Endothelial cell of umbilical vein (primary cell): ENCODE measurements at regions not wholly inside any gene's neighbourhood (a gene's known extent, or its start where the extent isn't known, plus 50 kb on each side); places are given as distances from the start of the nearest gene placed in this dataset.

Source experiments
- BruUV-seq: library from RNA; stranded (reverse); fragments of 400-500 nt; replicated peaks from 2 replicates; lab custom pipeline; 2021; lab: Mats Ljungman, UMichigan
- CTCF ChIA-PET: fragments of 300-600, 350-600 bp; sonication (Branson Sonifier 250); formaldehyde crosslinking; loops from one replicate; lab custom pipeline; 2021; ENCODE audit warnings: antibody characterized with exemption, inconsistent platforms; lab: Charles Lee
- POLR2A ChIA-PET: fragments of 300-600, 350-600 bp; sonication (Branson Sonifier 250); formaldehyde crosslinking; loops from one replicate; lab custom pipeline; 2021; ENCODE audit warnings: antibody characterized with exemption, inconsistent platforms; lab: Charles Lee
- DNase-seq: peaks from one replicate; pipeline ENCODE4 v3.0.0-alpha.2; 2011; ENCODE audit warnings: low read depth, low spot score
- FAIRE-seq: peaks from 2 replicates; lab custom pipeline; 2011; peaks lifted over from hg19 to GRCh38; lab: Jason Lieb, UNC
- H2AFZ ChIP-seq: 2 replicates; pipeline ENCODE4 v1.6.0; 2012; ENCODE audit warnings: low read depth, low read length, control low read depth, inconsistent platforms
- H3K27ac ChIP-seq: 2 replicates; pipeline ENCODE4 v1.5.1; 2011; ENCODE audit warnings: low read depth, mild to moderate bottlenecking, control low read depth, low read length, moderate library complexity; ENCODE audit not compliant: insufficient read depth
- H3K27me3 ChIP-seq, 2 experiments: 2 replicates each; pipeline versions ENCODE4 v1.6.0 to v1.6.1; 2011; ENCODE audit warnings: low read length in 2 of 2, mixed read lengths in 1 of 2; ENCODE audit not compliant: control insufficient read depth in 2 of 2, insufficient read depth in 2 of 2
- H3K36me3 ChIP-seq, 2 experiments: 2 replicates in 1 of 2; 3 replicates in 1 of 2; pipeline ENCODE4 v1.5.1; 2011; ENCODE audit warnings: low read length in 2 of 2, mild to moderate bottlenecking in 1 of 2, moderate library complexity in 1 of 2; ENCODE audit not compliant: control insufficient read depth in 2 of 2, insufficient read depth in 2 of 2; ENCODE audit errors: extremely low read depth in 1 of 2
- H3K4me1 ChIP-seq: 3 replicates; pipeline ENCODE4 v1.5.1; 2011; ENCODE audit warnings: mild to moderate bottlenecking, low read length; ENCODE audit not compliant: control insufficient read depth, insufficient read depth; ENCODE audit errors: extremely low read depth
- H3K4me2 ChIP-seq: 2 replicates; pipeline ENCODE4 v1.6.1; 2011; ENCODE audit warnings: low read length, control low read depth, mixed read lengths; ENCODE audit not compliant: insufficient read depth
- H3K4me3 ChIP-seq, 3 experiments: fragments of 200-600 bp in 1 of 3; sonication (generic), shearing (Covaris generic) in 1 of 3; replicated peaks in 1 of 3; 2 replicates each; pipeline ENCODE4 v1.5.1; 2011 to 2016; ENCODE audit warnings: control low read depth in 3 of 3, low read length in 3 of 3, mild to moderate bottlenecking in 2 of 3, inconsistent platforms in 1 of 3, low read depth in 1 of 3, moderate library complexity in 1 of 3; ENCODE audit not compliant: insufficient read depth in 1 of 3
- H3K79me2 ChIP-seq: 2 replicates; pipeline ENCODE4 v1.6.0; 2012; ENCODE audit warnings: low read length, inconsistent platforms; ENCODE audit not compliant: control insufficient read depth, insufficient read depth
- H3K9ac ChIP-seq: replicated peaks from 2 replicates; pipeline ENCODE3; 2011; ENCODE audit warnings: low read length, control low read depth; ENCODE audit not compliant: insufficient read depth; ENCODE audit errors: extremely low read depth
- H3K9me1 ChIP-seq: replicated peaks from 3 replicates; pipeline ENCODE4 v1.6.0; 2011; ENCODE audit warnings: mild to moderate bottlenecking, low read length; ENCODE audit not compliant: control insufficient read depth, insufficient read depth; ENCODE audit errors: extremely low read depth
- H3K9me3 ChIP-seq: replicated peaks from 2 replicates; pipeline ENCODE4 v1.5.1; 2012; ENCODE audit warnings: low read length, inconsistent platforms; ENCODE audit not compliant: control insufficient read depth, insufficient read depth
- H4K20me1 ChIP-seq: replicated peaks from 2 replicates; pipeline ENCODE3; 2011; ENCODE audit warnings: mild to moderate bottlenecking, low read length; ENCODE audit not compliant: control insufficient read depth, insufficient read depth; ENCODE audit errors: extremely low read depth
- CTCF ChIP-seq, 2 donors: IDR thresholded peaks; 1 replicate in 1 of 2; 2 replicates in 1 of 2; pipeline ENCODE4 v1.5.1; 2011; ENCODE audit warnings: low read length in 2 of 2, mild to moderate bottlenecking in 2 of 2, moderate library complexity in 2 of 2, control low read depth in 1 of 2, inconsistent platforms in 1 of 2, low read depth in 1 of 2; ENCODE audit not compliant: insufficient read depth in 1 of 2; ENCODE audit errors: extremely low read depth in 1 of 2
- EZH2 ChIP-seq: IDR thresholded peaks from 2 replicates; pipeline ENCODE4 v1.6.1; 2012; ENCODE audit warnings: borderline replicate concordance, low read depth, mild to moderate bottlenecking, moderate library complexity, low read length, inconsistent platforms; ENCODE audit not compliant: severe bottlenecking
- FOS ChIP-seq: IDR thresholded peaks from 2 replicates; pipeline ENCODE4 v1.6.1; 2011; ENCODE audit warnings: mild to moderate bottlenecking, low read length, moderate library complexity, borderline replicate concordance; ENCODE audit not compliant: insufficient read depth
- GATA2 ChIP-seq: IDR thresholded peaks from 2 replicates; pipeline ENCODE4 v1.7.0; 2011; ENCODE audit warnings: low read depth, mild to moderate bottlenecking, moderate library complexity, mixed read lengths, low read length; ENCODE audit not compliant: insufficient read length, insufficient read depth
- JUN ChIP-seq: IDR thresholded peaks from 2 replicates; pipeline ENCODE4 v1.6.1; 2011; ENCODE audit warnings: borderline replicate concordance, low read depth; ENCODE audit not compliant: insufficient read length, insufficient read depth
- MAX ChIP-seq: IDR thresholded peaks from 2 replicates; pipeline ENCODE4 v1.6.1; 2011; ENCODE audit not compliant: insufficient read depth, insufficient read length
- MYC ChIP-seq: IDR thresholded peaks from one replicate; pipeline ENCODE4 v1.6.1; 2011; ENCODE audit warnings: mild to moderate bottlenecking, low read depth, low read length
- POLR2A ChIP-seq: IDR thresholded peaks from 2 replicates; pipeline ENCODE4 v1.6.1; 2012; ENCODE audit warnings: low read depth, mild to moderate bottlenecking, control low read depth, low read length
- POLR2AphosphoS5 ChIP-seq: IDR thresholded peaks from 2 replicates; pipeline ENCODE4 v1.6.1; 2012; ENCODE audit warnings: low read depth, mild to moderate bottlenecking, control low read depth, low read length, moderate library complexity; ENCODE audit not compliant: insufficient read depth
- dilution Hi-C: fragments of 300-500 bp; cut with MboI; formaldehyde crosslinking; loops from one replicate; pipeline ENCODE4 v1.15.0; 2019; ENCODE audit warnings: low sequenced_read_pairs; ENCODE audit not compliant: extremely low pct_ligation_motif_present
- intact Hi-C: fragments of 100-400 bp; cut with micrococcal nuclease; formaldehyde crosslinking; loops from one replicate; pipeline ENCODE4 v1.10.0; 2022

GRCh38 chr19:30231408-30232318 lies 140.5 kb upstream of the ZNF536 start:
- BruUV-seq: no TSS peak
- H3K4me1 ChIP-seq: no peaks in the 10 kb centered on the region
- intact Hi-C loops (no loop called here), dilution Hi-C loops (no loop called here)
- FAIRE-seq: no peak
- no peak overlapping the region for H3K4me2 ChIP-seq
- ChIA-PET CTCF (no interaction called here), POLR2A (no interaction called here)
- H3K9me1 ChIP-seq: no peaks in the 10 kb centered on the region
- H3K27ac ChIP-seq: no peak overlapping the region
- no peak overlapping the region for H3K9ac ChIP-seq
- H3K4me3 ChIP-seq: no peak overlapping the region
- H3K9me3 ChIP-seq: no peaks in the 10 kb centered on the region
- TF ChIP-seq EZH2 (no peak), MYC (no peak), MAX (no peak), POLR2A (no peak)
- no peak for DNase-seq
- no peaks in the 10 kb centered on the region for H3K79me2 ChIP-seq
- H4K20me1 ChIP-seq: no peaks in the 10 kb centered on the region
- peaks cover 20 to 34% of the 10 kb centered on the region in 2 experiments for H3K27me3 ChIP-seq
- H3K36me3 ChIP-seq: no peaks in the 10 kb centered on the region
- H2AFZ ChIP-seq: no peak overlapping the region

- Histone ChIP-seq H2AFZ (no peak overlapping the region), H3K9me1 (no peaks in the 10 kb centered on the region), H3K4me1 (no peaks in the 10 kb centered on the region), H3K27me3 (peaks cover 12 to 21% of the 10 kb centered on the region in 2 experiments), H3K27ac (no peak overlapping the region), H4K20me1 (no peaks in the 10 kb centered on the region), H3K9me3 (no peaks in the 10 kb centered on the region), H3K4me2 (no peak overlapping the region), H3K9ac (no peak overlapping the region), H3K36me3 (no peaks in the 10 kb centered on the region), H3K79me2 (no peaks in the 10 kb centered on the region), H3K4me3 (no peak overlapping the region)
- BruUV-seq: no TSS peak
- DNase-seq: no peak
- intact Hi-C loops (no loop called here), dilution Hi-C loops (no loop called here)
- TF ChIP-seq FOS (no peak), POLR2A (no peak), CTCF (IDR thresholded peaks at IDR 0.05; ENCODE audit: extremely low read depth in 1 of 2, insufficient read depth in 1 of 2, low read depth in 1 of 2, low read length in 2 of 2) (no peak), POLR2AphosphoS5 (no peak), MYC (no peak), GATA2 (no peak), EZH2 (no peak), JUN (no peak), MAX (no peak)
- CTCF ChIA-PET: no interaction called here
- no peak for FAIRE-seq
- POLR2A ChIA-PET: no interaction called here
Measured at GRCh38 chr19:30233375-30233774, 138.8 kb upstream of the ZNF536 start.
